H9 (cell line): ENCODE measurements at regions not wholly inside any gene's neighbourhood (a gene's known extent, or its start where the extent isn't known, plus 50 kb on each side); places are given as distances from the start of the nearest gene placed in this dataset.

Experiments
- DNase-seq: peaks from one replicate; pipeline ENCODE4 v3.0.0-alpha.2; 2017
- H2AFZ ChIP-seq: one replicate; pipeline ENCODE4 v1.6.1; 2013; ENCODE audit warnings: mild to moderate bottlenecking, low read length, control low read depth, moderate library complexity
- H2AK5ac ChIP-seq: 2 replicates; pipeline ENCODE4 v1.6.1; 2013; ENCODE audit warnings: low read length, control low read depth, mixed read lengths; ENCODE audit not compliant: insufficient read length
- H2BK120ac ChIP-seq: one replicate; pipeline ENCODE4 v1.6.1; 2013; ENCODE audit warnings: low read depth, mild to moderate bottlenecking, low read length, control low read depth, inconsistent platforms; ENCODE audit not compliant: poor library complexity, severe bottlenecking
- H2BK12ac ChIP-seq: 2 replicates; pipeline ENCODE4 v1.6.1; 2013; ENCODE audit warnings: low read length, control low read depth, mixed read lengths, low read depth; ENCODE audit not compliant: insufficient read length
- H2BK15ac ChIP-seq: 2 replicates; pipeline ENCODE4 v1.6.1; 2013; ENCODE audit warnings: low read depth, low read length, control low read depth
- H2BK20ac ChIP-seq: one replicate; pipeline ENCODE4 v1.6.1; 2013; ENCODE audit warnings: low read depth, mild to moderate bottlenecking, low read length, control low read depth, inconsistent platforms; ENCODE audit not compliant: poor library complexity, severe bottlenecking
- H2BK5ac ChIP-seq: 2 replicates; pipeline ENCODE4 v1.6.1; 2013; ENCODE audit warnings: low read length, control low read depth, mixed read lengths; ENCODE audit not compliant: insufficient read length
- H3K14ac ChIP-seq: 2 replicates; pipeline ENCODE4 v1.6.1; 2013; ENCODE audit warnings: low read length, control low read depth; ENCODE audit not compliant: insufficient read depth
- H3K18ac ChIP-seq: 2 replicates; pipeline ENCODE4 v1.6.1; 2013; ENCODE audit warnings: low read depth, mild to moderate bottlenecking, mixed read lengths, low read length, control low read depth; ENCODE audit not compliant: insufficient read length
- H3K23ac ChIP-seq: 2 replicates; pipeline ENCODE4 v1.6.1; 2013; ENCODE audit warnings: low read length, control low read depth, mixed read lengths, low read depth; ENCODE audit not compliant: insufficient read length
- H3K23me2 ChIP-seq: 2 replicates; pipeline ENCODE4 v1.6.1; 2013; ENCODE audit warnings: low read depth, mild to moderate bottlenecking, mixed read lengths, low read length, control low read depth; ENCODE audit not compliant: insufficient read length, poor library complexity, severe bottlenecking
- H3K27ac ChIP-seq: 2 replicates; pipeline ENCODE4 v1.5.1; 2013; ENCODE audit warnings: low read length, control low read depth, mixed read lengths, low read depth; ENCODE audit not compliant: insufficient read length
- H3K27me3 ChIP-seq: 2 replicates; pipeline ENCODE4 v1.6.1; 2013; ENCODE audit warnings: low read length, control low read depth, inconsistent platforms; ENCODE audit not compliant: insufficient read depth
- H3K4ac ChIP-seq: 2 replicates; pipeline ENCODE4 v1.6.1; 2013; ENCODE audit warnings: low read depth, mild to moderate bottlenecking, control low read depth, inconsistent platforms, low read length, moderate library complexity
- H3K4me1 ChIP-seq: 2 replicates; pipeline ENCODE4 v1.6.1; 2013; ENCODE audit warnings: low read length, control low read depth, inconsistent platforms; ENCODE audit not compliant: insufficient read depth
- H3K4me2 ChIP-seq: 2 replicates; pipeline ENCODE4 v1.6.1; 2013; ENCODE audit warnings: low read length, control low read depth, mixed read lengths; ENCODE audit not compliant: insufficient read length, insufficient read depth
- H3K56ac ChIP-seq: 2 replicates; pipeline ENCODE4 v1.6.1; 2013; ENCODE audit warnings: low read depth, mild to moderate bottlenecking, mixed read lengths, low read length, control low read depth; ENCODE audit not compliant: insufficient read length
- H3K79me1 ChIP-seq: 2 replicates; pipeline ENCODE4 v1.6.1; 2013; ENCODE audit warnings: low read depth, mild to moderate bottlenecking, moderate library complexity, low read length, control low read depth, inconsistent platforms; ENCODE audit not compliant: insufficient read depth, poor library complexity, severe bottlenecking
- H3K79me2 ChIP-seq: 2 replicates; pipeline ENCODE4 v1.6.1; 2013; ENCODE audit warnings: low read length, control low read depth, inconsistent platforms; ENCODE audit not compliant: insufficient read depth
- H3K9ac ChIP-seq: 2 replicates; pipeline ENCODE4 v1.6.1; 2013; ENCODE audit warnings: low read length, control low read depth, mixed read lengths; ENCODE audit not compliant: insufficient read length; ENCODE audit errors: extremely low read depth
- H3K9me3 ChIP-seq: one replicate; pipeline ENCODE4 v1.6.1; 2013; ENCODE audit warnings: low read depth, low read length, inconsistent platforms; ENCODE audit not compliant: control insufficient read depth
- H3T11ph ChIP-seq: one replicate; pipeline ENCODE4 v1.6.1; 2013; ENCODE audit warnings: mild to moderate bottlenecking, low read length, control low read depth, inconsistent platforms
- H4K20me1 ChIP-seq: one replicate; pipeline ENCODE4 v1.6.1; 2013; ENCODE audit not compliant: control insufficient read depth, insufficient read length, insufficient read depth
- H4K5ac ChIP-seq: 2 replicates; pipeline ENCODE4 v1.6.1; 2013; ENCODE audit warnings: low read depth, mild to moderate bottlenecking, mixed read lengths, low read length, control low read depth; ENCODE audit not compliant: insufficient read length
- H4K8ac ChIP-seq: replicated peaks from 2 replicates; pipeline ENCODE4 v1.6.1; 2013; ENCODE audit warnings: low read length, control low read depth, mixed read lengths, low read depth; ENCODE audit not compliant: insufficient read length
- H4K91ac ChIP-seq: 2 replicates; pipeline ENCODE4 v1.6.1; 2013; ENCODE audit warnings: low read depth, mild to moderate bottlenecking, moderate library complexity, mixed read lengths, low read length, control low read depth; ENCODE audit not compliant: insufficient read length
- H3K27ac Mint-ChIP-seq, 3 experiments: 2 replicates in 2 of 3; 3 replicates in 1 of 3; pipeline ENCODE4 v1.8.0; 2020 to 2021; ENCODE audit warnings: mixed read lengths in 3 of 3, mild to moderate bottlenecking in 1 of 3, moderate library complexity in 1 of 3
- H3K27me3 Mint-ChIP-seq: 2 replicates; pipeline ENCODE4 v1.8.0; 2021; ENCODE audit warnings: low read depth, mild to moderate bottlenecking, moderate library complexity, mixed read lengths
- H3K36me3 Mint-ChIP-seq, 3 experiments: 2 replicates in 2 of 3; 3 replicates in 1 of 3; pipeline ENCODE4 v1.8.0; 2020 to 2021; ENCODE audit warnings: low read depth in 3 of 3, mixed read lengths in 3 of 3; ENCODE audit not compliant: insufficient read depth in 1 of 3
- H3K4me1 Mint-ChIP-seq, 2 experiments: 2 replicates each; pipeline ENCODE4 v1.8.0; 2020; ENCODE audit warnings: mixed read lengths in 2 of 2
- H3K4me3 Mint-ChIP-seq, 2 experiments: 2 replicates in 1 of 2; 3 replicates in 1 of 2; pipeline ENCODE4 v1.8.0; 2020 to 2021; ENCODE audit warnings: mild to moderate bottlenecking in 2 of 2, mixed read lengths in 2 of 2, moderate library complexity in 1 of 2
- H3K9me3 Mint-ChIP-seq, 2 experiments: 2 replicates in 1 of 2; 3 replicates in 1 of 2; pipeline ENCODE4 v1.8.0; 2020; ENCODE audit warnings: mild to moderate bottlenecking in 2 of 2, mixed read lengths in 2 of 2, moderate library complexity in 1 of 2
- CTCF ChIP-seq: fragments of 200-600 bp; sonication (generic); conservative IDR thresholded peaks from 3 replicates; pipeline ENCODE4 v1.8.0; 2021; ENCODE audit warnings: antibody characterized with exemption, mild to moderate bottlenecking
- WGBS: extraction: QIAGEN DNeasy Blood & Tissue Kit; methylation state at CpG from one replicate; pipeline ENCODE4 v1.1.7; 2013; ENCODE audit warnings: missing lambda C conversion rate, low lambda C conversion rate, mixed read lengths; ENCODE audit not compliant: insufficient read length; ENCODE audit errors: extremely low coverage; 5-methylcytosine and 5-hydroxymethylcytosine counted together

GRCh38 chr21:16563116-16563515 lies 833.3 kb downstream of the USP25 start:
- Histone ChIP-seq H3K23ac (no peak overlapping the region), H3K4me2 (no peak overlapping the region), H3K9ac (no peak overlapping the region), H4K91ac (no peak overlapping the region), H3K56ac (no peak overlapping the region), H2BK20ac (no peak overlapping the region), H3K18ac (no peak overlapping the region), H3K79me1 (no peaks in the 10 kb centered on the region), H2AK5ac (no peak overlapping the region), H3K14ac (no peak overlapping the region), H3K9me3 (no peaks in the 10 kb centered on the region), H3K27ac (no peak overlapping the region), H3K27me3 (no peaks in the 10 kb centered on the region), H3K23me2 (peaks cover 2% of the 10 kb centered on the region), H2BK12ac (no peak overlapping the region), H2BK120ac (no peak overlapping the region), H3K79me2 (no peaks in the 10 kb centered on the region), H4K8ac (no peak overlapping the region), H3K4ac (no peak overlapping the region), H2BK5ac (no peak overlapping the region), H2BK15ac (no peak overlapping the region), H4K20me1 (no peaks in the 10 kb centered on the region), H4K5ac (no peak overlapping the region), H2AFZ (no peak overlapping the region), H3T11ph (no peak overlapping the region), H3K4me1 (no peaks in the 10 kb centered on the region; the same call in 1 of the 2 replicates)
- peak overlapping the region in 2 of 3 experiments; percentile 83 to 96; a peak in 2 of 7 replicates for H3K27ac Mint-ChIP-seq
- no peaks in the 10 kb centered on the region for H3K9me3 Mint-ChIP-seq
- H3K4me3 Mint-ChIP-seq: no peak overlapping the region
- H3K36me3 Mint-ChIP-seq: no peaks in the 10 kb centered on the region; a peak in 1 of 7 replicates
- TF ChIP-seq CTCF: no peak
- WGBS: no CpG with 5 or more reads among the region's 7 CpGs
- H3K27me3 Mint-ChIP-seq: no peaks in the 10 kb centered on the region
- DNase-seq: no peak
- peaks cover 13 to 17% of the 10 kb centered on the region in 2 experiments for H3K4me1 Mint-ChIP-seq
